Activated naive CD4-positive, alpha-beta T cell (primary cell): ENCODE measurements at regions not wholly inside any gene's neighbourhood (a gene's known extent, or its start where the extent isn't known, plus 50 kb on each side); places are given as distances from the start of the nearest gene placed in this dataset.

Experiments
- DNase-seq, 4 experiments: peaks; one replicate each; lab custom pipeline; 2025; lab: John Stamatoyannopoulos, UW

DNA sequence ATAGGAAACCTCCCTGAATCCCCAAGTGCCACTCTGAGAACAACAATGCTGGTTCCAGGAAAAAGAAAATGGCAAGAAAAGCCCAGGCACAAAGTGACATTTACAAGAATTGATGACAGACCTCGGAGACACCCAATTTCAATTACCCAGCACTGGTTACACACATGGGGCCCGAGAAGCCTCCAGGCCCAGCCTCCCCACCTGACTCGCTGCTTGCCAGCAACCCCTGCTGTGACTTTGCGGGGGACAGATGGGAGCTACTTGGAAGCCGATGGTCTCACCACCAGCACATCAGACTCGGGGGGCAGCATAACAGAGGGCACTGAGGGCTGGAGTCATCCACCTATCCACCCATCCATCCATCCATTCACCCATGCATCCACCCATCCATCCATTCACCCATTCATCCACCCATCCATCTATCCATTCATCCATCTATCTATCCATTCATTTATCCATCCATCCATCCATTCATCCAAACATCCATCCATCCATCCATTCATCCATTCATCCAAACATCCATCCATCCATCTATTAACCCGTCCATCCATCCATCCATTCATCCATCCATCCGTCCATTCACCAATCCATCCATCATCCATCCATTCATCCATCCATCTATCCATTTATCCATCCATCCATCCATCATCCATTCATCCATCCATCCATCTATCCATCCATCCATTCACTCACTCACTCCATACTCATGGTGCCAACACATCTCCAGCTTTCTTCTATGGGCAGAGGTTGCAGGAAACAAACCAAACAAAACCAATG, 567.6 kb downstream of the BRD1 start:
- DNase-seq = no peak

DNA sequence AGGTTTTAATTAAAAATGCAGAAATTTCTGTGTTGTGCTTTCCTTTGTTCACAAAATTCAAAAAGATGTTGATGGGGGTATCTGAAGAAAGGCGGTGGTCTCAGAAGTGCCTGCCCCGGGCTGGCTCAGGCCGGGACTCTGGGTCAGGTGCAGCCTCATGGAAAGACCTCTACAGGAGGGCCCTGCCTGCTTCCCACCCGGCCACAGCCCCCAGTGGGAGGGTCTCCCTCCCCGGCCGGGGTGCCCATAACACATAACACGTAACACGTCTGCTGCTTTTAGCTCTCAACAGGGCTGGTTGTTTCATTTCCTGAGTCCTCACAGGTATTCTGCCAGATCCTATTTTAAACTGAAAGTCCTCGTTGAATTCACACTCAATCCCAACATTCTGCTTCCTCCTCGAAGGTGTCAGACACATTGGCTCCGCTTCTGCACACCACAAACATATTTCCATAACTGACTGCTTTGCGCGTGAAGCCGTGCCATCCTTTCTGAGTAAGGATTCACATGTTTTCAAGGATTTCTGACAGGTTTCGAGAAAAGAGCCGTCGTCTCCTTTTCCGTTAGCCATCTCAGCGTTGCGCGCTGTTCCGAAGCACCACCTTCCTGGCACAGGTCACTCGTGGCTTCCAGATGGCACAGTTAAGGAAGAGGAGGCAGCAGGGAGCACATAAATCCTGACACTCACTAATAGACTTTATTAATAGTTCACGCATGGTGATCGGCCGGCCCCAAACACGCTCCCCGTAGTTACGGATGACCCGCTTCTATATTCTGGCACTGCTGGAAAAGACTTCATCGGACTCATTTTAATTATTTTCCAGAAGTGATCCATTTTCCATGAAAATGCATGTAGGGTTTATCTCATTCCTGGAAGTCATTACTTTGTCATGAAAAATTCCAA, 569.3 kb downstream of the BRD1 start:
- DNase-seq = no peak

DNA sequence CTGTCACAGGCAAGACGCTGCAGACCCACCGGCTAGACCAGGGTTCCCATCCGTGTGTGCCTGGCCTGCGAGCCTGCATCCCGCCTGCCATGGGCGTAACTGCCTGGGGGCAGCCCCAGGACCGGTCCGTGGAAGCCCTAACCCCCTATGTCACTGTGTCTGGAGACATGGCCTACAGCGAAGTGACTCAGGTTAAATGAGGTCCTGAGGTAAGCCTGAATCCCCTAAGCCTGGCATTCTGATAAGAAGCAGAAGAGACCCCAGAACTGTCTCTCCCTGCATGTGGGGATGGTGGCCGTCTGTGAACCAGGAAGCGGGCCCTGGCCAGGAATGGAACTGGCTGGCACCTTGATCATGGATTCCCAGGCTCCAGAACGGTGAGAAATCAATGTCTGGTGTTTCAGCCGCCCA, 570.1 kb downstream of the BRD1 start:
- DNase-seq = no peak

DNA sequence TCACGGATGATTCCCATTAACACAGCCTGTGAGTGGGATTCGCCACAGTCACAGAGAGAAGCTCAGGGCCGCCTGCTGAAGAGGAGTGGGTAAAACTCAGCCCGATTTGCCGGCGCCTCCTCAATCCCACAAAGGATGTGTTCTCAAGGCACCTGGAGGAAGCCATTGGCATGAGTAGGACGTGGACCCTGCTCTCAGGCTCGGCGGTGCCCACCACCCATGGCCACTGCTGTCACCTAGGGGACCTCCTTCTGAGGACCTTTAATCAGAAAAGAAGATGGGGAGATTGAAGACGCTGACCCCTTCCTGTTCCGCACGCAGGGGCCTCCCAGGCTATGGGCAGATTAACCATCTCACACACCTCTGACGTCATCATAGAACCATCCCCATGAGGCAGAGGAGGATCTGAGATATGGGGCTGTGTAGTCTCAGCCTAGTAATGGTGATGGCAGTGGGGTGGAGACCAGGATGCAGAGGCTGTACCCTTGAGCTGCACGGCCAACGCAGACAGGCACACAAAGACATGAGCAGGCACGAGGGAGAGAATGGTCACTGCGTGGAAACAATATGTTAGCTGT, 571.8 kb downstream of the BRD1 start:
- DNase-seq = no peak

DNA sequence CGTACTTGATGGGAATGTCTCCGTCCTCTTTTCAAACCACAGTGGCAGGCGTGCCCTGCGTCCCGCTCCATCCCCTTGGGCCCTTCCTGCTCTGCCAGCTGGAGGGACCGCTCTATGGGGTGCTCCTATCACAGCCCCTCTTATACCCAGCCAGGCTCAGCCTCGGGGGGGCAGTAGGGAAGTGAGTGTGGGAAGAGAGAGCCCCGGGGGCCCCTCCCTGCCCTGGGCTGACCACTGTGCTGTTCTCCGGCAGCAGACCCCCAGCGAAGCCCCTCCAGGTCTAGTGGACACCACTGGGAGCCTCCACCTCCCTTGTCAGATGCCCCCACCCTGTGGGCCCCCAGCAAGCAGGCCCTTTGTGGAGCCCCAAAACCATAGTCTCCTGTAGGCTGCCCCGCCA, 572.5 kb downstream of the BRD1 start:
- DNase-seq = no peak

DNA sequence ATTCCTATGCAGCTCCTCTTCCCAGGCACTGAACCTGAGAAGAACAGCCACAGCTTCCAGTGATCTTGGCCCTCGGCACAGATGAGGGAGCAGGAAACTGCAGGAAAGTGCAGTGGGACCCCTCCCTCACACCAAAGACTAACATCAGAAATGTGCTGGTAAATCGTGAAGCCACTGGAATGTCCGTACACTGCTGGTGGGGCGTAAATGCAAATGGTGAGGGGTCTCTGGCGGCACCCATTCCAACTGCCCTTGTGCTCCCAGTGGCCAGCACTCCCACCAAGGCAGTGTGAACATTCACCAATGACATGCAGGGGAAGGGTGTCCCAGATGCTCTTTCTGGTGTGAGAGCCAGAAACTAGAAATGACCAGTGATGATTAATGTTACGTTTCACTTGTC, 574.0 kb downstream of the BRD1 start:
- no peak for DNase-seq

DNA sequence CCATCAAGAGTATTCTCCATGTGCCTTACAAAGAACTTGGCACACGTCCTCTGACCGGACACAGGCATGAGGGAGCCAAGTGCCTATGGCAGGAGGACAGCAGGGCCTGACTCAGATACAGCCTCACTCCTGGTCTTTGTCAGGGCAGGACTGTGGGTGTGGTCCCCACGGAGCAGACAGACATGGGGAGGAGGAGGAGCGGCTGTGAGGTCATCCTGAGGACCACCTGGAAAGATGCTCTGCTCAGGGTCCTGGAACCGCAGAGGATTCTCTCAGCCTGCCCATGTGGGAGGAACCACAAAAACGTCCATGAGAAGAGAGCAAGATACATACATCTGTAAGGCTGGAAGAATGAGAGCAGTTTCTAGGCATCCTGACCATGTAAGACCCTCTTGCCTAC, 576.3 kb downstream of the BRD1 start:
- no peak for DNase-seq

DNA sequence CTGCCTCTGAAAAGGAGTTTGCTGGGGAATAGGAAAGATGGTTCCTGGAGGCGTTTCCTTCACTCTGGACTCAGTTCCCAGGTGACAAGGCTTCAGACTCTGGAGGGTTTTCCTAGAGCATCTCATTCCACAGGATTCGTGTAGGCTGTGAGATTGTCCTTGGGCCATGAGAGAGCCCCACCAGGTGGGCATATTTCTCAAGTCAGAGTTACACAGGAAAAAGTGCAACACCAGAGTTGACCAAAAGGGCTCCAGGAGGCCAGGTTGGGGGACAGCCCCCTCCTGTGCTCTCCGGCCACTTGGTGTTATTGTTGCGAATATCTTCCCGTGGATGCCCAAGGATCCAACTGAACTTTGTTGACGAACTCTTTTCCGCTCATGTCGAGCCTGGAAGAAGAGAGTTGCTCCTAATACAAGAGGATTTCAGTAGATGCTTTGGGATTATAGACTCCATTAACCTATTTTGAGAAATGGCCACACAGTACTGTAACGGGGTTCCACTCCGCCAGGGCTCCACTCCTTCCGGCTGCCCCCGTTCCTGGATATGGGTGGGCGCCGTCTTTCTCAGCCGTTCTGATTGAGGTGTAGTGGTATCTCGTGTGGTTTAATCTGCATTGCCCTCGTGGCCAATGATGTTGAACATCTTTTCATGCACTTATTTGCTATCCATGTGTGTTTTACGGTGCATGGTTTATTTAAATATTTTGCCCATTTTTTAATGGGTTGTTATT, 580.3 kb downstream of the BRD1 start:
- DNase-seq = no peak

DNA sequence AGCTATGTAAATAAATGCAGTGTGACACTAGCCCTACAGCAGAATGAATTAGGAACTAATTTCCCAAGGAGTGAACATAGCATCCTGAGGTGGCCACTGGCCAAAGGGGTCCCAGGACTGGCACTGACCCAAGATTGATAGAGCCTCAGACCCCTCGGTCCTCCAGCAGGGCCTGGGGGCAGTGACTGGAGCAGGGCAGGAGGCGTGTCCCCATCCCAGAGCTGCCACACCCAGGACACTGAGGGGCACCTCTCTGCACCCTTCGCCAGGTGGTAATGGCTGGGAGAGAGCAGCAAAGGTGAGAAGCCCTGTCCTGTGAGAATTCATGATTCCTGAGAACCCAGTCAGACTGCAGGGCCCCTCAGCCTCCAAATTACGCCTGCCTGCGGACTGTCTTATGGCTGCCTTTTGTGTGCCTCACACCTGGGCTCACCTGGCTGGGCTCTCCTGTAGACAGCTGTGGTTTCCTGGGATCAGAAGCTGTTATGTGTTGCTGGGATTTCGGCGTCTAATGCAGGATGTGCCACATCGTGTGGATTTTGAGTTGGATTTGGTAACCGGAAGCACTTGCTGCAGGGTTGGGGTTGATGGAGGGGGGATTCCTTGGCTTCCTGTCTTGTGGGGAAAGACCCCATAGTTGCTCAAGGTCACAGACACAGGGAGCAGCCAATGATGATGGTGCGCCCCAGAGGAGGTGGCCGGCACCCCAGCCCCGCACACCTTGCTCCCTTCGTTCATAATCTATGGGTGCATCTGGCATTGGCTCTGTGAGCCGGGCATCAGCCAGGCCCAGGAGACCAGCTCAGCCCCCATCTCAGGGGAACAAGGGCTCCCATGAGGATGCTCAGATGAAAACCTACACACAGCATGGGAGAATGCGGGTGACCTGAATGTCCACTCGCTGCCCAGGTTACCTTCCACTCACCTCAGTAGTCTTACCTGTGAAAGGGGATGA, 582.9 kb downstream of the BRD1 start:
- no peak for DNase-seq

DNA sequence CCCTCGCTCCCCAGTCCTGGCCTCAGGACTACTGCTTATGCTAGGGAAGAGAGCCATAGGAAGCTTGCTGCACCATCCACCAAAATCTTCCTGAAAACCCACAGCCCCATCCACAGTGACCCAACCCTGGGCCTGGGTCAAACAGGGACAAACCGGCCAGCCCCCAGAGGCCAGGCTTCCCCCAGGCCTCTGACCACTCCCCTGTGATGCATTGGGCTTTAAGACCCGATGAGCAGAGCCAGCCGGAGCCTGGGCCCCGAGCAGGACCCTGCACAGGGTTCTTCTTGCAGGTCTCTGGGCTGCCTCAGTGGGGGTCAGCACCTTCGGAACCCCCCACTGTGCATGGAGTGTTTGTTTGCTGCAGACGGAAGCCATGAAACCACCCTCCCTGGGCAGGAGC, 583.7 kb downstream of the BRD1 start:
- DNase-seq = no peak

DNA sequence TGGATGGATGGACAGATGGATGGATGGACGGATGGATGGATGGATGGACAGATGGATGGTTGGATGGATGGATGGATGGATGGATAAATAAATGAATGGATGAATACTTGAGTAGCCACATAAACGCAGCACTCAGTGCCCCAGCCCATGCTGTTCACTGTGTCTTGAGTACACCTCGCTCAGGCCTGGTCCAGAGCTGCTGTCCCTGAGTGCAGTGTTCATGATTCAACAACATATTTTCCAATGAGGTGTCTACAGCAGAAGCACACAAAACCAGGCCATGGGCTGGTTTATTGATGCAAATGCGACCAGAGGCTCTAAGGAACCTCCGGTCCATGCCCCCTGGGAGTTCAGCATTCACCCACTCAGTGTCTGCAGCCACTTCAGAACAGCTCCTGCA, 584.3 kb downstream of the BRD1 start:
- no peak for DNase-seq

DNA sequence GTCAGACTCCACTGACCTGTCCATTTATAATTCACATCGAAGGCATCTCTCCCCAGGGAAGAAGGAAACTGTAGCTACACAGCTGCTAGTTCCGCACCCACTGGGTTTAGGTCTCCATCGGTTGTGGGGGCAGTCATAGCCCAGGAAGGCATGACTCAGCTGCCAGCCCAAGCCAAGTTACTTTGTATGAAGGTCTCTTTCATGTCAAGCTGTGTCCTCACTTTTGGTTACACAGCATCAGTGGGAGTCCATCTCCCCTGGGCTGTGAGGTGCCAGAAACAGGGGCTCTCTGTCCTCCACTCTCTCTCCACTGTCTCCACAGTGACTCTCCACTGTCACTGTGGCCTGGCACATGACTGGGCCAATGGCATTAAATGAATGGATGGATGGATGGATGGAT, 585.2 kb downstream of the BRD1 start:
- no peak for DNase-seq

DNA sequence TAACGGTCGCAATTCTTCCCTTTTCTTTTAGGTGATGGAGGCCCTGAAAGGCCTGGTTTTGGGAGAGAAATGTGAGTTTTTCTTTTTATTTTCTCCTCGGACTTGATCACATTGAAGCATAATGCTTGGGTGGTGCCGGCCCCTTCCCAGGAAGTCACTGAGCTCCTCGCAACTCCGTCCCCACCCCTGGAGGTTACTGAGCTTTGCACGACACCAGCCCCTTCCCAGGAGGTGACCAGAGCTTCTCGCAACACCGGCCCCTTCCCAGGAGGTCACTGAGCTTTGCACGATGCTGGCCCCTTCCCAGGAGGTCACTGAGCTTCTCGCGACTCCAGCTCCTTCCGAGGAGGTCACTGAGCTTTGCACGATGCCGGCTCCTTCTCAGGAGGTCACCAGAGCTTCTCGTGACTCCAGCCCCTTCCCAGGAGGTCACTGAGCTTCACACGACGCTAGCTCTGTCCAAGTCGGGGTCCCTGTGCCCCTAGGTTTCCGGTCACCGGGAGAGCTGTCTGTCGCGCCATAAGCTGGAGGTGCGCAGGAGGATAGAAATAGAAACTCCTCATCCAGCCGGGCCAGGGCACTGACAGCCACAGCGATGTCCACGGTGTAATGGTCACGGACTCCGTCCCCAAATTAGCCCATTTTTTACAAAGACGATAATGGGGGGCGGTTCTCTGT, 586.4 kb downstream of the BRD1 start:
- DNase-seq = no peak

DNA sequence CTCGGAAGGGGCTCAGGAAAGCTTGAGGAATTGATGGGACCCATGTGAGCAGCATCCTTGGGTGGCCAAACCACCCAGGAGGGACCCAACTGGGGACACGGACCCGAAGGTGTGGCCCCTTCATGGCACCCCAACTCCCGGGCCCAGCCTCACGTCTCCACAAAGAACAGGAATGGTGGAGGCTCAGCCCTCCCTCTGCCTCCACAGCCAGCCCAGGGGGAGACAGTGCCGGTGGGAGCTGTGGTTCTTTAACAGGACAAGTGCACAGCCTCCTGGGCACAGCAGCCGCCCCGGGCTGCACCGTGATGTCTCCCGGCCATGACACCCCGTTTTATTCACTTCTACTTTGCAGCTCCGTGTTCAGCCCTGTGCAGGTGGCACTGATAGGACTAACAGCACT, 587.2 kb downstream of the BRD1 start:
- no peak for DNase-seq

DNA sequence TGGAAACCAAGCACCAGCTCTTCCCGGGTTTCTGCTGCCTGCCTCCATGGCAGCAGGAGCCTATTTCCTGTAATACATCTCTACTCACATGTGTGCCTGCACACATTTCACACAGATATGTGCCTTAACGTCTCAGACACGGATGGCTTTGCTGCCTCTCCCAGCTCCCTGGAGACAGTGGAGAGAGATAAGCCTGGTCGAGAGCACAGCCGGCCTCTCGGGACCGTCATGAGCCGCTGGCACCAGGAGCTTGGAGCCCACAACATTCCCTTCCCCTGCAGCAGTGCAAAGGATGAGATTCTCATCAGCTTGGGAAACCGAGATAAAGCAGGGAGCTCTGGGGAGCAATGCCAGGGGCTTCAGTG, 587.7 kb downstream of the BRD1 start:
- DNase-seq = no peak

DNA sequence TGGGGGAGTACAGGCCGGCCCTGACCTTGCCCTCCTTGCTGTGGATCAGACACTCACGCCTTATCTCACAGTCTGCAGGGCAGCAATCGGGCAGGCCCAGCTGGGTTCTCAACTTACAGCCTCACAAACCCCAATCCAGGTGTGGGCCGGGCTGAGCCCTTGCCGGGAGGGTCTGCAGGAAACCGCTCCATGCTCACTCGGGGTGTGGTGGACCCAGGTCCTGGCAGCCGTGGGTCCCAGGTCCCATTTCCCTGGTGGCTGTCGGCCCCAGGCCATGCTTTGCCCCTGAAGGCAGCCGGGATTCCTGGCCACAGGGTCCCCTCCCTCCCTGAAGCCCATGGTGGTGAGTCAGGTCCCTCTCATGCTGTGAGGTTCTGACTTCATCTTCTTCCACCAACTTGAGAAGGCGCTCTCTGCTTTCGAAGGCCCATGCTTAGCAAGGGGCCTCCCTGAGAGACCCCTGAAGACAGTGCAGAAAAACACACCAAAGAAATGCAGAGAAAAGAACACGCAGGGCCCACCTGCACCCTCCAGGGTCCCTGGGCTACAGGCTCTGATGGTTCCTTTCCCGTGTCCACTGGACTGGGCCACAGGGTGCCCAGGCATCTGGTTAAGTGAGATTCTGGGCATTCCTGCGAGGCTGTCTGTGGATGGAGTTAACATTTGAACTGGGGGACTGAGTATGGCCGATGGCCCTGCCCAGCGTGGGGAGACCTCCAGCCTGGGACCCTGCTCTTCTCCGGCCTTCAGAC, 588.2 kb downstream of the BRD1 start:
- no peak for DNase-seq

DNA sequence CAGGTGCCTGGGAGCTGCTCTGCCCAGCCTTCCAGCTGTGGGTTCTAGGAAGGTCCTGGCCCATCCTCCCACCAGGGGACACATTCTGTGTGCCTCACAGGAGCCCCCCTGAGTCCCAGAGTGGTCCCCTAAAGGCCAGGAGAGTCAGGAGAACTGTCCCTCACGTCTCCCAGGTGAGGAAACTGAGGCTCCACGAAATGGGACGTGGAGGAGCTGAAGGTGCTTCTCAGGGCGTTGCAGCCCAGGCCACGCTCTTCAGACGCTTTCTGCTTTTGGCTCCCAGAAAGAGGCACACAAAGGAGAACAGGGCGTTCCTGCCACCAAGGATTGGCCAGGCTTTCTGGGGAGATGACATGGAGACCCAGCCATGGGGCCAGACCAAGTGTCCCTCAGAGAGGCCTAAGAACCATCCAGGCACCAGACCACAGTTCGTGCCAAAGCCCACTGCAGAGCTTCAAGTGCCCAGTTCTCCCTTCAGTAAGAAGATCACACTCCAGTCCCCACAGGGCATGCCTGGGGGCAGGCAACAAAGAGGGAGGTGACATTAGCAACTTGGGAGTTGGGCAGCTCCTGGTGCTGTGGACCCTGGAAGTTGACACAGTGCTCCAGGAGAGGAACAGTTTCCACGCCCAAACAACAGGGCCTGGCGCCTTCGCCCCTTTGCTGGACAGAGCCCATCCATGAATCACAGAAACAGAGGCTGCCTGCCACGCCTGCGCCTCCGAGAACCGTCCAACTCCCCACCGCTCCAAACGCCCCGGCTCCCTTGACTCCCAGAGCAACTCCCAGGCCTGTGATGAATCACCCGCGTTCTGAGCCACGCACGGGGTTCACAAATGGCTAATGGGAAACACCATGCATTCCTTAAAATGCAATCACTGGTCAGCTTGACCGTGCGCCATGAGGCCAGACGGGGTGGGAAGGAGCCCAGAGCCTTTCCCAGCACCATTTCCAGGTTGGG, 589.2 kb downstream of the BRD1 start:
- DNase-seq = no peak

DNA sequence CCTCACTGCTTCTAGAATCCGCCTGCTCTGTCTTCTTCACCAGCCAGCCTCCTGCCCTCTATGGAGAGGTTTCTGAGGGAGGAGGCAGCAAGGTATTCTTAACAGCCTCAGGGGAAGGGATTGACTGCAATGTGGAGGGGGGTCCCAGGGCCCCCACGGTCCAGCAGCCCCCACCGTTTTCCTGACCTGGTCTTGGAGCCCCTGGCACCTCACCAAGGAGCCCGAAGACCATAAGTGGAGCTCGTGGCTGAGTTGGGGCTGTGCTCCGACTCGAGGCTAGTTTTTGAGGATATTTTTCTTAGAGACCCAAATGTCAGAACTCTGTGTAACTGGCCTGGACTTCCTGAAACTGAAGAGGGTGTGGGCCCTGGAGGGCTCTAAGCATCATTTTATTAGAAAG, 590.0 kb downstream of the BRD1 start:
- no peak for DNase-seq

DNA sequence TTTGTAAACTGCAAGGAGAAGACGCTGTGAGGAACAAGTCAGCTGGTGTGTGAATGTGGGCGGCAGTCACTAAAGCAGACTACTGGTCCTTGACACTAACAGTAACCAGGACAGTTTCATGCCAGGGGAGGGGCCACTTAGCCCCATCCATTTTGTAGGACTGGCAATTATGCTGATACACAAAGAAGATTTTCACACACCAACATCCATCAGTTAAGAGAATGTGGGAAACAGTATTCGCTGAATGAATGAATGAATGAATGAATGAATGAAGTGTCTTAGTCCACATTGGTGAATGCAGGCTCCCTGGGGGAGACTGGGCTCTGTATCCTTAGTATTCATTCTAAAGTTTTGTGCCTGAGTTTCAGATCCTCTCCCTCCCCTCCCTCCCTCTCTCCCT, 590.4 kb downstream of the BRD1 start:
- no peak for DNase-seq
